ENCODE measurements at regions not wholly inside any gene's neighbourhood (a gene's known extent, or its start where the extent isn't known, plus 50 kb on each side); places are given as distances from the start of the nearest gene placed in this dataset.

DNA sequence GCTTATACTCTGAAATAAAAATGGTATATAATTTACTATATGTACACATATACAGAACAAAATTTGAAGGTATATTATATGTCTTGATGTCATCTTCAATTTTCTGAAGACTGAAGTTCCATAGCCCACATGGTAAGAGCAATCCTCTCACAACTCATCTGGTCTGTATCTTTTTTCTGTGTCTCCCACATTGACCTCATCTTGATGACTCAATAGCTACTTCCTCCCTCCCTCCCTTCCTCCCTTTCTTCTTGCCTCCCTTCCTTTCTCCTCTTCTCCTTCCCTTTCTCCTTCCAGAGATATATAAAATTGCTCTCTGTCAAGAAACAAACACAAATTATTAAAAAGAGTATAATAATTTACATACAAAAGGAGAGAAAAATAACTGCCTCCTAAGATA, 268.5 kb downstream of the SQOR start:
- no peaks in the 10 kb centered on the region for H3K4me1 Mint-ChIP-seq
- no peak overlapping the region for H3K27ac Mint-ChIP-seq
- no peak overlapping the region for H3K4me3 Mint-ChIP-seq
- DNase-seq, result no peak
- H3K36me3 Mint-ChIP-seq, result no peaks in the 10 kb centered on the region
- H3K27me3 Mint-ChIP-seq (ENCODE audit: low read depth in 3 of 3), result peaks cover 0 to 2% (median 0%) of the 10 kb centered on the region in 3 donors
- H3K9me3 Mint-ChIP-seq, result peaks cover 0 to 16% (median 5%) of the 10 kb centered on the region in 6 donors

DNA sequence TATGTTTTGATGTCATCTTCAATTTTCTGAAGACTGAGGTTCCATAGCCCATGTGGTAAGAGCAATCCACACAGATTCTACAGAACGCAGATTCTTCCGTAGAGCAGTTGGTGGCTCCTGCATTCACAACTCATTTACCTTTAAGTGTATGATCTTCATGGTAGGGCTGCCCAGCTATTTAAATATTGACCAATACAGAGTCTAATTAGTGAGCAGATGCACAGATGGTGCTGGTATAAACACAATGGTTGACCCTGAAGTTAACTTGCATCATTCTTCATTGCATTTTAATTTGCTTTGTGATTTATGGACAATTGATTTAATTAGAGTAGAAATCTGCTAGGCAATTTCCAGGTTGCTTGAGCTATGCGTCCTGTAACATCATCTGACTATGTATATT, 269.2 kb downstream of the SQOR start:
- no peak for DNase-seq
- Mint-ChIP-seq H3K36me3 (no peaks in the 10 kb centered on the region), H3K4me3 (no peak overlapping the region), H3K27ac (no peak overlapping the region), H3K27me3 (ENCODE audit: low read depth in 3 of 3) (peaks cover 0 to 2% (median 0%) of the 10 kb centered on the region in 3 donors), H3K9me3 (peaks cover 0 to 15% (median 5%) of the 10 kb centered on the region in 6 donors), H3K4me1 (no peaks in the 10 kb centered on the region)

DNA sequence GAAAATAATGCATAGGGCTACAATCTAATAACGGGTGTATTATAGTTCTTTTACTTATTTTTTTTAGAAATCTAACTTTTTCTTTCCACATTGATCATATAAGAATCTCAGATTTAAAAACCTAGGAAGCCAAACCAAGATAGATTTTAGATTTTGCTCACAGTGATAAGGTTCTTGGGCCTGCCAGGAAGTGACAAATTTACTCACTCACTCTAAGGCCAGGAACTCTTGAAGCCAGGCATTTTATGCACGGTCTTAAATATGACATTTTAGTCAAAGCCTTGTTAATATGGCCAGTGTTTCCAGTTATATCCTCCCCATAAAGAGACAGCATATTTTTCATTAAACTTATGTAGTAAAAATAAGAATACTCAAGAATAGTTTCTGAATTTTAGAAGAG, 271.4 kb downstream of the SQOR start:
- Mint-ChIP-seq H3K36me3 (no peaks in the 10 kb centered on the region), H3K27me3 (ENCODE audit: low read depth in 3 of 3) (no peaks in the 10 kb centered on the region), H3K27ac (no peak overlapping the region), H3K4me3 (no peak overlapping the region), H3K4me1 (no peaks in the 10 kb centered on the region), H3K9me3 (peaks cover under 1 to 21% (median 7%) of the 10 kb centered on the region in 6 donors)
- no peak for DNase-seq

DNA sequence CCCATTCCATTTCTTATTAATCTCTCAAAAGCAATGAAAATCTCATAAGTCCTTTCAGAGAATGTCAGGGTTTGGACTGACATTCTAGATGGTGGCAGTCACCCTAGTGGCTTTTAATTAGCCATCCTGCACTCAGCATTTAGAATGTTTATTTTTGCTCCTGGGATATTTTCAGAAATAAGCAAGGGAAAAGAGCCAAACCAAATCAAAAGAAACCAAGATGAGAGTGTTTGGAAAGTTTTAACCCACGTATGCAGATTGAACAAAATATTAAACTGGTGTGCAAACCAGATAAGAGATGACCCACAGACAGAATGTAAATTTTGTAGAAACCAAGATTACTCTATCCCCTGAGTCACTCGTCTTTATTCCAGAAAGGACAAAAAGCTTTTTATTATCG, 275.8 kb downstream of the SQOR start:
- Mint-ChIP-seq H3K4me3 (no peak overlapping the region), H3K27me3 (ENCODE audit: low read depth in 3 of 3) (peaks cover 0 to 1% (median 0%) of the 10 kb centered on the region in 3 donors), H3K36me3 (no peaks in the 10 kb centered on the region), H3K4me1 (no peaks in the 10 kb centered on the region), H3K9me3 (peaks cover 2 to 16% (median 6%) of the 10 kb centered on the region in 6 donors), H3K27ac (no peak overlapping the region)
- DNase-seq, result no peak

DNA sequence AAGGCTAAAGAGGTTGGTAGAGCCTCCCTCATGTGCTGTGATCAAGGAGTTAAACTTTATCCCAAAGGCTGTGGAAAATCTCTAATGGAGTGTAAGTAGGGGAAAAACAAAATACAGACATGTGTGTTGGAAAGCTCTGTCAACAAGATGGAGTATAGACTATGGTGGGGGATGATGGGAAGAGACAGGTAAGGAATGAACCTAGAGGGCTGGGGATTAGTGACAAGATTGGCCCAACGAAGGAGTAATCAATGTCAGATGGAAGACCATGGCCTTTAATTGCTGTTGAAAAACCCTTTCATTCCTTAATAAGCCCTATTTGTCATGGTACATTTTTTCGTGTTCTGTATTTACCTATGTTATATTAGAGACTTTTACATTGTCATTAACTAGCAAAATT, 278.6 kb downstream of the SQOR start:
- peaks cover 0 to 1% (median 0%) of the 10 kb centered on the region in 3 donors for H3K27me3 Mint-ChIP-seq (ENCODE audit: low read depth in 3 of 3)
- H3K9me3 Mint-ChIP-seq, result peaks cover 0 to 12% (median 6%) of the 10 kb centered on the region in 6 donors
- no peak overlapping the region for H3K4me3 Mint-ChIP-seq
- no peaks in the 10 kb centered on the region for H3K4me1 Mint-ChIP-seq
- no peak overlapping the region for H3K27ac Mint-ChIP-seq
- no peaks in the 10 kb centered on the region for H3K36me3 Mint-ChIP-seq
- DNase-seq, result no peak

DNA sequence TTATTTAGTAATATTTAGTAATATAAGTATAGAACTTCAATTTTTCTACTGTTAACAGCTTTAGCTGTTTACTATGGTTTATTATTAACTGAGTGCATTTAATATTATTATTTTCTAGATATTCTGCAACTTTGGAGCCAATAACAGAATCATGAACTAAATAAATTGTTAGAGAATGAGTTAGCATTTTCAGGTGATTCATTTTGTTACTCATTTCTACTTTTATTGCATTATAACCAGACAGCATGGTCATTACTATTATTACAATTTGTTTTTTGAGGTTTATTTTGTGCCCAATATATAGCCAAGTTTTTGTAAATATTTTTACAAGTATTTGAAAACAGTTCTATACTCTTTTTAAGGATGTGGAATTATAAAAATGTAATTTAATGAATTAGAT, 279.6 kb downstream of the SQOR start:
- H3K36me3 Mint-ChIP-seq, result no peaks in the 10 kb centered on the region
- no peak for DNase-seq
- H3K27ac Mint-ChIP-seq, result no peak overlapping the region
- peaks cover 0 to 1% (median 0%) of the 10 kb centered on the region in 3 donors for H3K27me3 Mint-ChIP-seq (ENCODE audit: low read depth in 3 of 3)
- peaks cover 0 to 13% (median 6%) of the 10 kb centered on the region in 6 donors for H3K9me3 Mint-ChIP-seq
- H3K4me3 Mint-ChIP-seq, result no peak overlapping the region
- H3K4me1 Mint-ChIP-seq, result no peaks in the 10 kb centered on the region

DNA sequence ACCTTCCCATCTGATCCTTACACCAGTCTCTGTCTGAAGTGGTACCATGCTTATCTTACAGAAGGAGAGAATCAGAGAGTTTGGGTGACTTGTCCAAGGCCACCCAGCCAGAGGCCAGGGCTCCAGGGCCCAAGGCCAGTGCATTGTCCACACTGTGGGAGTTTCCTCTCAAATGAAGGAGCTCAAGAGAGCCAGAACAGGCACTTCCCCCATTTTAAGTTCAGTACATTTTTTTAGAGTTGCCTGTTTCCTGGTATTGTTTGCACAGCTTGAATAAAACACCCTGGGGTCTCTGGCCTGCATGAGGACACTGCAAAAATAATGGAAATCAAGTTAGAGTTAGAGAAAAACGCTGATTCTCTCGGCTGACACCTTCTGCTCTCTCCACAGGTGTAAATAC, 284.0 kb downstream of the SQOR start:
- no peak for DNase-seq
- H3K27me3 Mint-ChIP-seq (ENCODE audit: low read depth in 3 of 3), result peaks cover 0 to 1% (median 0%) of the 10 kb centered on the region in 3 donors
- no peaks in the 10 kb centered on the region for H3K4me1 Mint-ChIP-seq
- H3K27ac Mint-ChIP-seq, result no peak overlapping the region
- H3K4me3 Mint-ChIP-seq, result no peak overlapping the region
- no peaks in the 10 kb centered on the region for H3K36me3 Mint-ChIP-seq
- peaks cover 0 to 7% (median 4%) of the 10 kb centered on the region in 6 donors for H3K9me3 Mint-ChIP-seq

DNA sequence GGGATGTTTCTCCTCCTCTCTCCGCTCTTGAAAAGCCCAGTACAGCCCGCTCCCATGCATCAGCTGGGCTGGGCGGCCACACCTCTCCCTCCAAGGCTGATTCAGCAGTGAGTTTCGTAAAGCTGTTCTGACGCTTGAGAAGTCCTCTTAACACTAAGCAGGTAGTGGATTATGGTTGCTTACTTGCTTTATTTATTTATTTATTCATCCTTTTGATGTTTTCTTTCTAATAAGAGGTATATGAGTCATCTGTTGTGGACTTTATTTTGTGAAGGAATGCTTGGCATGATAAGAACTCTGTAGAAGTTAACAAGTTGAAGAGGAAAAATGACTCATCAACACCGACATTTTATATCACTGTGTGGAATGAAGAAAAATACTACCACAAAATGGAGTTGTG, 285.0 kb downstream of the SQOR start:
- H3K4me1 Mint-ChIP-seq, result no peaks in the 10 kb centered on the region
- no peak overlapping the region for H3K27ac Mint-ChIP-seq
- no peaks in the 10 kb centered on the region for H3K36me3 Mint-ChIP-seq
- no peak overlapping the region for H3K4me3 Mint-ChIP-seq
- H3K9me3 Mint-ChIP-seq, result peaks cover 0 to 7% (median 4%) of the 10 kb centered on the region in 6 donors
- H3K27me3 Mint-ChIP-seq (ENCODE audit: low read depth in 3 of 3), result peaks cover 0 to 1% (median 0%) of the 10 kb centered on the region in 3 donors
- no peak for DNase-seq

GRCh38 chr15:45921376-45921775, 286.5 kb downstream of the SQOR start:
- Mint-ChIP-seq H3K27me3 (ENCODE audit: low read depth in 3 of 3) (peaks cover 0 to under 1% (median 0%) of the 10 kb centered on the region in 3 donors), H3K9me3 (peaks cover 0 to 10% (median 3%) of the 10 kb centered on the region in 6 donors), H3K27ac (no peak overlapping the region), H3K36me3 (no peaks in the 10 kb centered on the region), H3K4me1 (no peaks in the 10 kb centered on the region), H3K4me3 (no peak overlapping the region)
- DNase-seq, result no peak

DNA sequence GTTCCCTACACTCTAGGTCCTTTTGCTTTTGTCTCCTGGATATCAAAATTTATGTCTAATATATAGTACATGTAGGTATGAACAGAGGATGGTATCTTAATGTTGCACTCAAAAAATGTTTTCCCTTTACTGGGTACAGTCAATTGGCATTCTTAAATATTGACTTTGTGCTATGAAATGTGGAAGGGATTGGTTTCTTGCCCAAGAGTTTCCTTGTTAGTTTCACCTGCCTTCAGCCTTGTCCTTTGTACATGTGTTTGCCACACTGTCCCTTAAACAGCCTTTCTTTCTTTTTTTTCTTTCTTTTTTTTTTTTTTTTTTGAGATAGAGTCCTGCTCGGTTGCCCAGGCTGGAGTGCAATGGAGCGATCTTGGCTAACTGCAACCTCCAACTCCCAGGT, 287.1 kb downstream of the SQOR start:
- no peak for DNase-seq
- Mint-ChIP-seq H3K27me3 (ENCODE audit: low read depth in 3 of 3) (peaks cover 0 to 2% (median 1%) of the 10 kb centered on the region in 3 donors), H3K4me3 (no peak overlapping the region), H3K27ac (no peak overlapping the region), H3K4me1 (no peaks in the 10 kb centered on the region), H3K9me3 (peaks cover 0 to 10% (median 1%) of the 10 kb centered on the region in 6 donors), H3K36me3 (no peaks in the 10 kb centered on the region)

- no peaks in the 10 kb centered on the region for H3K36me3 Mint-ChIP-seq
- H3K4me3 Mint-ChIP-seq, result no peak overlapping the region
- H3K27ac Mint-ChIP-seq, result no peak overlapping the region
- H3K27me3 Mint-ChIP-seq (ENCODE audit: low read depth in 3 of 3), result peaks cover 0 to 5% (median 4%) of the 10 kb centered on the region in 3 donors
- no peaks in the 10 kb centered on the region for H3K4me1 Mint-ChIP-seq
- peaks cover 3 to 15% (median 8%) of the 10 kb centered on the region in 6 donors for H3K9me3 Mint-ChIP-seq
- DNase-seq, result no peak
Observed at GRCh38 chr15:45941367-45941766, 306.5 kb downstream of the SQOR start.

DNA sequence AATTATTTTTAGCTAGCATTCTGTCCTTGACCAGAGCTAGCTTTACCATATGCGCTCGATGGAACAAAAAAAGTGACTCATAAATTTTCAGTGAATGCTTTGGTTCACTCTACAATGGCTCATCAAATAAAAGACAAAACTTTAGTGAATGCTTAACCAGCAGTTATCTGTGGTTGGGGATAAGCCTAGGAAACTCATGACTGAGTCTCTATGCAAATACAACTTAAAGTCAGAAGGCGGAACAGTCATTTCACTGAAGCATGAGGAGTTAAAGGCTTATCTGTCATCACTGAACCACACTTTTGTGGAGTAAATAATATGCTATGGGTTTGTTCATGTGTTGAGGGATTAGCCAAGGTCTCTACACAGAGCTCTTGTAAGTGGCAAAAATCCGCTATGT, 308.4 kb downstream of the SQOR start:
- no peak overlapping the region for H3K27ac Mint-ChIP-seq
- H3K9me3 Mint-ChIP-seq, result peaks cover 0 to 8% (median 4%) of the 10 kb centered on the region in 6 donors
- H3K4me1 Mint-ChIP-seq, result no peaks in the 10 kb centered on the region

DNA sequence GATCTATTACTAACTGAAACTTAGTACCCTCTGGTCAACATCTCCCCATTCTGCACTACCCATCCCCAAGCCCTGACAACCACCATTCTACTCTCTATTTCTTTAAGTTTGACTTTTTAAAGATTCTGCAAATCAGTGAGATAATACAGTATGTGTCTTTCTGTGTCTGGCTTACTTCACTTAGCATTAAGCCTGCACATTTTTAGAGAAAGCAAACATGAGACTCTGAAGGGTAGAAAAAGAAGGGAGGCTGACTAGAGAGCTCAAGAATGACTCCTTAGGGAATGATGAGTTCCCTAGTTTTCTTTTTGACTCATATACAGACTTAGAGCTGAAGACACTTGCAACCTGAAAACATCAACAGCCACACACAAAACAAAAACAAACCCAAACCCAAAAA, 311.3 kb downstream of the SQOR start:
- H3K27me3 Mint-ChIP-seq (ENCODE audit: low read depth in 3 of 3), result peaks cover 1 to 7% (median 4%) of the 10 kb centered on the region in 3 donors
- no peak overlapping the region for H3K4me3 Mint-ChIP-seq
- H3K4me1 Mint-ChIP-seq, result no peaks in the 10 kb centered on the region
- peaks cover 0 to 14% (median 4%) of the 10 kb centered on the region in 6 donors for H3K9me3 Mint-ChIP-seq
- H3K36me3 Mint-ChIP-seq, result no peaks in the 10 kb centered on the region
- no peak for DNase-seq
- H3K27ac Mint-ChIP-seq, result no peak overlapping the region

More for the DNA sequence above, 308.4 kb downstream of the SQOR start:
- Mint-ChIP-seq H3K36me3 (no peaks in the 10 kb centered on the region), H3K4me3 (no peak overlapping the region), H3K27me3 (ENCODE audit: low read depth in 3 of 3) (peaks cover under 1 to 4% (median 3%) of the 10 kb centered on the region in 3 donors)
- no peak for DNase-seq

DNA sequence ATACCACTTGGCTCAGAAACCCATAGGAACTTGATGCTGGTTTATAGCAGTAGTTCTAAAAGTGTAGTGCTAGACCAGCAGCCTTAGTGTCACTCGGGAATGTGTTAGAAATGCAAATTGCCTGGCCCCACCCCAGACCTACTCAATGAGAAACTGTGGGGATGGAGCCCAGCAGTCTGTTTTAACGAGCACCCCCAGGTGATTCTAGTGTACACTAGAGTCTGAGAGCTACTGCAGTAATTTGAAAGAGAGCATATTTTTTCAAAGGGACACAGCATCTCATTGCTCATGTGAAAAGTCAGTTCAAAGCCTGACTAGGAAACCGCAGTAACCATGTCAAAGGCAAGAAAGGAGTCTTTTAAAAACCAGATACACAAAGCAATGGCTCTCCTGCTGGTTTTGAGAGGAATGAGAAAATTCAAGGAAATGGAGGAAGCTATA, 313.4 kb downstream of the SQOR start:
- Mint-ChIP-seq H3K4me1 (no peaks in the 10 kb centered on the region), H3K36me3 (no peaks in the 10 kb centered on the region), H3K27ac (no peak overlapping the region), H3K27me3 (ENCODE audit: low read depth in 3 of 3) (peaks cover 1 to 7% (median 4%) of the 10 kb centered on the region in 3 donors), H3K9me3 (peaks cover 3 to 18% (median 7%) of the 10 kb centered on the region in 6 donors), H3K4me3 (no peak overlapping the region)
- no peak for DNase-seq

DNA sequence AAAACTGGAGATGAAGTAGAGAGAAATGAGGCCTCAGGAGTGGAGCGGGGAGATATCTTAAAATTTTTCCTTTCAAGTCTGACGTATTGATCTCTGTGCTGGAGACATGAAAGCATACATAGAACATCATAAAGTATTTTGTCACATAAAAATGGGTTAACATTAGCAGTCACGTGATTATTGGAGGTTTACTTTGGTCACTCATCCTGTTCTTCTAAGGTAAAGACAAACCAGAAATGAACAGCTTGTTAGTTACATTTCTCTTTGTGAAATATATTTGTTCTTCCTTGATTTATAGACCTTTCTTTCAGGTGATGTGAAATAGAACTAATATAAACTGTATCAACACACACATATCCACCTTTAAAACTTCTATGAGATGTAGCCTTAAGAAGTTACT, 324.1 kb downstream of the SQOR start:
- H3K27me3 Mint-ChIP-seq (ENCODE audit: low read depth in 3 of 3), result no peaks in the 10 kb centered on the region
- no peak for DNase-seq
- no peak overlapping the region for H3K27ac Mint-ChIP-seq
- peaks cover 13 to 44% (median 22%) of the 10 kb centered on the region in 6 donors for H3K9me3 Mint-ChIP-seq
- H3K36me3 Mint-ChIP-seq, result peaks cover 0 to 3% (median 3%) of the 10 kb centered on the region in 3 donors
- H3K4me3 Mint-ChIP-seq, result no peak overlapping the region
- H3K4me1 Mint-ChIP-seq, result no peaks in the 10 kb centered on the region
